Esophagus muscularis mucosa (tissue), 4 donors: ENCODE measurements at regions not wholly inside any gene's neighbourhood (a gene's known extent, or its start where the extent isn't known, plus 50 kb on each side); places are given as distances from the start of the nearest gene placed in this dataset.

ENCODE experiments used
- DNase-seq: peaks from one replicate; pipeline ENCODE4 v3.0.0-alpha.2; 2017; ENCODE audit errors: extremely low spot score
- H3K27ac ChIP-seq, 4 donors: fragments of 200-600 bp; sonication (generic); replicated peaks in 1 of 4; 1 replicate in 3 of 4; 2 replicates in 1 of 4; pipeline ENCODE4 v1.5.1; 2016 to 2019; ENCODE audit warnings: mild to moderate bottlenecking in 1 of 4
- H3K27me3 ChIP-seq, 4 donors: fragments of 200-600 bp; sonication (generic); one replicate each; pipeline versions ENCODE4 v1.5.1 to v1.6.0; 2016 to 2019
- H3K36me3 ChIP-seq, 4 donors: fragments of 200-600 bp; sonication (generic); one replicate each; pipeline ENCODE4 v1.5.1; 2016 to 2019
- H3K4me1 ChIP-seq, 4 donors: fragments of 200-600 bp; sonication (generic); one replicate each; pipeline ENCODE4 v1.5.1; 2016 to 2019
- H3K4me3 ChIP-seq, 4 donors: fragments of 200-600 bp; sonication (generic); 1 replicate in 2 of 4; 2 replicates in 2 of 4; pipeline ENCODE4 v1.5.1; 2016 to 2019; ENCODE audit warnings: mild to moderate bottlenecking in 4 of 4, moderate library complexity in 1 of 4
- H3K9me3 ChIP-seq, 4 donors: fragments of 200-600 bp; sonication (generic); 1 replicate in 3 of 4; 2 replicates in 1 of 4; pipeline ENCODE4 v1.5.1; 2016 to 2019
- EP300 ChIP-seq: sonication (generic); formaldehyde crosslinking; IDR thresholded peaks from one replicate; pipeline ENCODE4 v1.6.1; 2017; ENCODE audit warnings: antibody characterized with exemption
- POLR2A ChIP-seq: fragments of 450-650 bp; IDR thresholded peaks from one replicate; pipeline ENCODE4 v1.6.1; 2017; ENCODE audit warnings: antibody characterized with exemption, moderate library complexity, mild to moderate bottlenecking, low read depth
- POLR2AphosphoS5 ChIP-seq, 2 donors: sonication (generic); formaldehyde crosslinking; IDR thresholded peaks; one replicate each; pipeline ENCODE4 v1.6.1; 2017; ENCODE audit warnings: antibody characterized with exemption in 2 of 2
- WGBS: methylation state at CpG from one replicate; pipeline ENCODE4 v1.1.5; 2018; 5-methylcytosine and 5-hydroxymethylcytosine counted together
- intact Hi-C: fragments of 100-400 bp; cut with DNase I; formaldehyde crosslinking; loops from one replicate; pipeline ENCODE4 v1.15.1; 2023
- TF ChIP-seq, protein P1 (sequence below), 3 experiments: fragments of 200-600 bp in 2 of 3; fragments of 450-650 bp in 1 of 3; sonication (generic) in 2 of 3; IDR thresholded peaks; one replicate each; pipeline ENCODE4 v1.5.1; 2017 to 2019; ENCODE audit warnings: antibody characterized with exemption in 3 of 3, mild to moderate bottlenecking in 2 of 3, moderate library complexity in 1 of 3

DNA sequence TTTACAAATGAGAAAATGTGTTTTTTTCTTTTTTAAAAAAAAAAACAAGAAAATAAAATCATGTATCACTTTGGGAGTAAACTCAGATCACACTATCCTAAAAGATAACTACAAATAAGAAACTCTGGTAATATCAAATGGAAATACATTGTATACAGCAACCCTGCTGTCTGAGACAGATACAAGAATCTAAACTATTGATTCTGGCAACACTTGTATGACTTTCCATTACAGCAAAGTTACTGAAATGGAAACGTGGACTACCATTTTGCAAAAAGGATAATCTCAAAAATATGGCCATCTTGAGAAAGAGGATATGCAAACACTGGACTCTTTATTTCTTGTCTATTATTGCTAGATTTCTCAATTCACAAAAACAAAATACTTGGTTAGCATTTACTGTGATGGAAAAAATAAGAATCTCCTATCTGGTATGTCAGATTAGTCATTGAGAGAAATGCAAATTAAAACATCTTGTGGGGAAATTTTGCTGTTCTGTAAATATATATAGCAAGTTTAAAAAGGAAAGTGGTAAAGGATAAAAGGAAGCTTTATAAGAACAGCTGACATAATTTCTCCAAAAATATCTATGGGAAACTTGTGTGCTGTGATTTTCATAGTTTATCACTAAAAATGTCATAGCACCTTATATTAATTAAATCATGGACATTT, 112.9 kb upstream of the FER start:
- Histone ChIP-seq H3K27me3 (no peaks in the 10 kb centered on the region), H3K4me3 (no peak overlapping the region), H3K4me1 (peaks cover 0 to 7% (median 2%) of the 10 kb centered on the region in 4 donors), H3K9me3 (no peaks in the 10 kb centered on the region), H3K36me3 (no peaks in the 10 kb centered on the region), H3K27ac (no peak overlapping the region)
- WGBS: 72% methylated on average over 1 of the region's 1 CpG
- TF ChIP-seq POLR2AphosphoS5 (IDR thresholded peaks at IDR 0.05): no peak
- TF ChIP-seq, protein P1, sequence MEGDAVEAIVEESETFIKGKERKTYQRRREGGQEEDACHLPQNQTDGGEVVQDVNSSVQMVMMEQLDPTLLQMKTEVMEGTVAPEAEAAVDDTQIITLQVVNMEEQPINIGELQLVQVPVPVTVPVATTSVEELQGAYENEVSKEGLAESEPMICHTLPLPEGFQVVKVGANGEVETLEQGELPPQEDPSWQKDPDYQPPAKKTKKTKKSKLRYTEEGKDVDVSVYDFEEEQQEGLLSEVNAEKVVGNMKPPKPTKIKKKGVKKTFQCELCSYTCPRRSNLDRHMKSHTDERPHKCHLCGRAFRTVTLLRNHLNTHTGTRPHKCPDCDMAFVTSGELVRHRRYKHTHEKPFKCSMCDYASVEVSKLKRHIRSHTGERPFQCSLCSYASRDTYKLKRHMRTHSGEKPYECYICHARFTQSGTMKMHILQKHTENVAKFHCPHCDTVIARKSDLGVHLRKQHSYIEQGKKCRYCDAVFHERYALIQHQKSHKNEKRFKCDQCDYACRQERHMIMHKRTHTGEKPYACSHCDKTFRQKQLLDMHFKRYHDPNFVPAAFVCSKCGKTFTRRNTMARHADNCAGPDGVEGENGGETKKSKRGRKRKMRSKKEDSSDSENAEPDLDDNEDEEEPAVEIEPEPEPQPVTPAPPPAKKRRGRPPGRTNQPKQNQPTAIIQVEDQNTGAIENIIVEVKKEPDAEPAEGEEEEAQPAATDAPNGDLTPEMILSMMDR (IDR thresholded peaks at IDR 0.05): no peak
- no peak for TF ChIP-seq EP300
- no peak for TF ChIP-seq POLR2A
- DNase-seq: no peak
- intact Hi-C loops: no loop called here

DNA sequence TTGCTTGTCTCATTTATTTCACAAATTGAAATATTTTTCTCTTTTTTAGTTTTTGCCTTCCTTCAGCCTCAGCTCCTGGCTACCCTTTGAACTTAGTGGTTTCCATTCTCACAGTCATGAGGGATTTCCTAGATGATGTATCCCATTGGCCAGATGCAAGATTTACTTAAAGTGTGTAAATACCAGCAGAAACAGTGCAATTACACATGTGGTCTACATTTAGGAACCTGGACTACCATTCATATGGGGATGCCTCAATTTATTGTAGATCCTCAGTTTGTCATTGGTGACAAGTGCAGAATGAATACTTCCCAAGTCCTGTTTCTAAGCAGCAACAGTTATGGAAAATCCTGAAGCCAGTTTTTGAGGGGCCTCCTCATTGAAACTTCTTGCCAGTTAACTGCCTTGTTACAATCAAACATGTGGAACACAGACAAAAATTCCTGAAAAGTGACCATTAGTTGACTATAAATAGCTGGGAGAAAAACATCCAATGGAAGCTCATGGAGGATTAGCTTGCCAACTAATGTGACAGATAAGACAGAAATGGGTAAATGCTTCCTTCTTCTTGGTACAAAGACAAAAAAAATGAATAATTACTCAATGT, 113.6 kb upstream of the FER start:
- Histone ChIP-seq H3K27ac (no peak overlapping the region), H3K4me1 (peaks cover 0 to 7% (median 2%) of the 10 kb centered on the region in 4 donors), H3K36me3 (no peaks in the 10 kb centered on the region), H3K27me3 (no peaks in the 10 kb centered on the region), H3K4me3 (no peak overlapping the region), H3K9me3 (no peaks in the 10 kb centered on the region)
- DNase-seq: no peak
- intact Hi-C loops: no loop called here
- no peak for TF ChIP-seq POLR2AphosphoS5 (IDR thresholded peaks at IDR 0.05)

DNA sequence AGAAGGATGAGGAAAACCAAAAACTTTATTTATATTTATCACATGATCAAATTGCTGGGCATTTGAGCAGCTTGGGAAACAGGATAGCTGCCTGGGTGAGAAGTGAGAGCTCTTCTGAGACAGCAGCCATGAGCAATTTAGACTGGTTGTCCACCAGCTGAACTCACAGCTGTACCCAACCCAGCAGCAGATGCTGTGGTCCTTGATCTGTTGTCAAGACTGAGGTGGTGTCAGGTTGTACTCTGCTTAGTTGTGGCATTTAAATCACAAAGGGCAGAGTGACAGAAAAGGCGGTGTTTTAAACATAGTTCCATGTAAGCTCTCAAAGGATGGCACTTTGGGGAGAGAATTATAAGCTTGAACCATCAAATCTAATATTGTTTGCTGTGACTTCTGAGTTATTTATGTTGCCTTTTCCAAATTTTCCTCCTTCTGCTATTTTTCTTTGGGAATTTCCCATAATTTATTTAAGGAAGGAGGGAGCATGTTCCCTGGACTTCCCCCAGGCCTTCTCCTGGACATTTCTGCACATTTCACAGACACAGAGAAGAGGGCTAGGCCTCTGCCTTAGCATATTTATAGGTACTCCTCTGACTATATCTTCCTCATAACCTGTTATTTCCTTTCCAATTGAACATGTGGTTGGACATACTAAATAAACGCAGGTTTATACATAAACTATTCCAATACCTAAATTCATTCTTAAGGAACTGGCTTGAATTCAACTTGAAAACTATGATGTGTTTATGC, 117.7 kb upstream of the FER start:
- Histone ChIP-seq H3K4me1 (peaks cover 0 to 7% (median 2%) of the 10 kb centered on the region in 4 donors), H3K36me3 (no peaks in the 10 kb centered on the region), H3K27me3 (no peaks in the 10 kb centered on the region), H3K4me3 (no peak overlapping the region), H3K27ac (no peak overlapping the region), H3K9me3 (no peaks in the 10 kb centered on the region)
- intact Hi-C loops: no loop called here
- no peak for DNase-seq
- TF ChIP-seq EP300 (no peak), POLR2A (no peak), POLR2AphosphoS5 (IDR thresholded peaks at IDR 0.05) (no peak)
- TF ChIP-seq, protein P1 (IDR thresholded peaks at IDR 0.05): no peak
- WGBS: 71% methylated on average over 2 of the region's 2 CpGs

DNA sequence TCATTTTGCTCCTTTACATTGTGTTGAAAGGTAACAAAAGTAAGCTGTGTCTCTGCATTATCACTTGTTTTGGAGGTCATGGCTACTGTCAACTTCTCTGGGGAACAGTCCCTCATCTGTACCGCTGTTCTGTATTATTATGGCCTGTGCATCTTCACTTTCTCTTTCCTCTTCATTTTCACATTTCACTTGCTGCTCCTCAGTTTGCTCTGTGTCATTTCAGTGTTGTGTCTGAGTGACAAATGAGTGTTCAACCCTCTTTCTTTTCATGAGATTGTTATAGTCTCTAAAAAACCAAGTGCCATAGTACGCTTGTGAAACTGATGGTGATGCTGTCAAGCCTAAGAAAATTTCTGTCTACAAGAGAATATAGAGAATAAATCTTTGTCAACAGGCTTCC, 122.0 kb upstream of the FER start:
- no peaks in the 10 kb centered on the region for H3K27me3 ChIP-seq
- H3K4me1 ChIP-seq: no peaks in the 10 kb centered on the region
- no peak for TF ChIP-seq POLR2AphosphoS5 (IDR thresholded peaks at IDR 0.05)
- TF ChIP-seq, protein P1 (IDR thresholded peaks at IDR 0.05): no peak
- no peak for TF ChIP-seq EP300
- no peak for TF ChIP-seq POLR2A
- intact Hi-C loops: no loop called here
- H3K36me3 ChIP-seq: no peaks in the 10 kb centered on the region
- DNase-seq: no peak
- H3K27ac ChIP-seq: no peak overlapping the region
- H3K4me3 ChIP-seq: no peak overlapping the region
- 93% methylated on average over 2 of the region's 2 CpGs for WGBS
- no peaks in the 10 kb centered on the region for H3K9me3 ChIP-seq

DNA sequence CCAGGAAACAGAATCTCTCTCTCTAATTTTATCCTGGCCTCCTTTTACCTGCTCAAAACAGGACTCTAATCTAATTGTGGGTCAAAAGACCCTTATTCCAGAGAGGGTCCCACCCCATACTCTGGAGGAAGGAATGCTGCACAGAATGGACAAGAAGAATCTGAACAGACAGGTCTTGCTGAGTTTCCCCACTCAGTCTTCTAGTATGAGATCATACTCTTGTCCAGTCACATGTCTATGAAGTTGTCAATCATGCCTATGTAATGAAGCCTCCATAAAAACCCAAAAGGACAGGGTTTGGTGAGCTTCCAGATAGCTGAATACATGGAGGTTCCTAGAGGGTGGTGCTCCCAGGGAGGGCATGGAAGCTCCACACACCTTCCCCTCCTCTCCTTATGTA, 123.9 kb upstream of the FER start:
- TF ChIP-seq, protein P1 (IDR thresholded peaks at IDR 0.05): no peak
- TF ChIP-seq POLR2AphosphoS5 (IDR thresholded peaks at IDR 0.05) (no peak), POLR2A (no peak), EP300 (no peak)
- H3K4me1 ChIP-seq: no peaks in the 10 kb centered on the region
- H3K27ac ChIP-seq: no peak overlapping the region
- DNase-seq: no peak
- no peaks in the 10 kb centered on the region for H3K36me3 ChIP-seq
- intact Hi-C loops: no loop called here
- no peak overlapping the region for H3K4me3 ChIP-seq
- H3K9me3 ChIP-seq: no peaks in the 10 kb centered on the region
- H3K27me3 ChIP-seq: no peaks in the 10 kb centered on the region
